ENCODE measurements at regions not wholly inside any gene's neighbourhood (a gene's known extent, or its start where the extent isn't known, plus 50 kb on each side); places are given as distances from the start of the nearest gene placed in this dataset.
"Not testable (repeated sequence)": the region's sequence is repeated elsewhere in the genome, so short reads cannot be mapped to it uniquely, and the experiment has no call there.

GRCh38 chr16:85286951-85287814 is 174.9 kb upstream of the CIBAR2 start:
- Histone ChIP-seq H3K4me1 (ENCODE audit: insufficient read depth, low read length) (no peaks in the 10 kb centered on the region), H4K20me1 (ENCODE audit: insufficient read depth, low read length) (0 out of 2 replicates have a peak, but pooled peaks cover 8% of the 10 kb centered on the region), H3K9me3 (ENCODE audit: insufficient read depth, low read length, severe bottlenecking) (no peaks in the 10 kb centered on the region), H3K79me2 (ENCODE audit: insufficient read depth, low read length) (no peaks in the 10 kb centered on the region), H3K4me2 (ENCODE audit: insufficient read depth, low read length) (no peak overlapping the region), H3K9ac (ENCODE audit: low read depth, low read length) (no peak overlapping the region), H2AFZ (ENCODE audit: low read depth, low read length) (no peak overlapping the region), H3K27ac (ENCODE audit: low read length) (no peak overlapping the region), H3K36me3 (ENCODE audit: insufficient read depth, low read length) (no peaks in the 10 kb centered on the region), H3K4me3 (ENCODE audit: low read depth in 1 of 2, low read length in 2 of 2) (no peak overlapping the region), H3K27me3 (ENCODE audit: insufficient read depth, low read length, poor library complexity) (no peaks in the 10 kb centered on the region)
- DNase-seq (no peak), ATAC-seq (ENCODE audit: insufficient read depth, low read depth) (no peak)
- TF ChIP-seq EZH2 (IDR thresholded peaks at IDR 0.05; ENCODE audit: borderline replicate concordance, low read depth, low read length, severe bottlenecking): no peak
- TF ChIP-seq, protein P1, sequence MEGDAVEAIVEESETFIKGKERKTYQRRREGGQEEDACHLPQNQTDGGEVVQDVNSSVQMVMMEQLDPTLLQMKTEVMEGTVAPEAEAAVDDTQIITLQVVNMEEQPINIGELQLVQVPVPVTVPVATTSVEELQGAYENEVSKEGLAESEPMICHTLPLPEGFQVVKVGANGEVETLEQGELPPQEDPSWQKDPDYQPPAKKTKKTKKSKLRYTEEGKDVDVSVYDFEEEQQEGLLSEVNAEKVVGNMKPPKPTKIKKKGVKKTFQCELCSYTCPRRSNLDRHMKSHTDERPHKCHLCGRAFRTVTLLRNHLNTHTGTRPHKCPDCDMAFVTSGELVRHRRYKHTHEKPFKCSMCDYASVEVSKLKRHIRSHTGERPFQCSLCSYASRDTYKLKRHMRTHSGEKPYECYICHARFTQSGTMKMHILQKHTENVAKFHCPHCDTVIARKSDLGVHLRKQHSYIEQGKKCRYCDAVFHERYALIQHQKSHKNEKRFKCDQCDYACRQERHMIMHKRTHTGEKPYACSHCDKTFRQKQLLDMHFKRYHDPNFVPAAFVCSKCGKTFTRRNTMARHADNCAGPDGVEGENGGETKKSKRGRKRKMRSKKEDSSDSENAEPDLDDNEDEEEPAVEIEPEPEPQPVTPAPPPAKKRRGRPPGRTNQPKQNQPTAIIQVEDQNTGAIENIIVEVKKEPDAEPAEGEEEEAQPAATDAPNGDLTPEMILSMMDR (IDR thresholded peaks at IDR 0.05; ENCODE audit: borderline replicate concordance, extremely low read depth, low read length, poor library complexity, severe bottlenecking): no peak

DNA sequence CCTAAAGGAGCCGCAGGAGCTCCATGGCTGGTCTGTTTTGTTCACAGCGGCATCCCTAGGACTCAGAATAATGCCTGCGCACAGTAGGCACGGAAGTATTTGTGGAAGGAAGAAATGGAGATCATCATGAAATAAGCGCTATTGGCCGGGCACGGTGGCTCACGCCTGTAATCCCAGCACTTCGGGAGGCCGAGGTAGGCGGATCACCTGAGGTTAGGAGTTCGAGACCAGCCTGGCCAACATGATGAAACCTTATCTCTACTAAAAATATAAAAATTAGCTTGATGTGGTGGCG is 175.5 kb upstream of the CIBAR2 start:
- not testable (repeated sequence) for H3K27me3 ChIP-seq (ENCODE audit: insufficient read depth, low read length, poor library complexity); H3K27ac ChIP-seq (ENCODE audit: low read length); H2AFZ ChIP-seq (ENCODE audit: low read depth, low read length); H3K9me3 ChIP-seq (ENCODE audit: insufficient read depth, low read length, severe bottlenecking); DNase-seq; H3K79me2 ChIP-seq (ENCODE audit: insufficient read depth, low read length); ATAC-seq (ENCODE audit: insufficient read depth, low read depth); H4K20me1 ChIP-seq (ENCODE audit: insufficient read depth, low read length); H3K4me1 ChIP-seq (ENCODE audit: insufficient read depth, low read length); H3K4me3 ChIP-seq (ENCODE audit: low read depth in 1 of 2, low read length in 2 of 2); H3K9ac ChIP-seq (ENCODE audit: low read depth, low read length); H3K4me2 ChIP-seq (ENCODE audit: insufficient read depth, low read length); H3K36me3 ChIP-seq (ENCODE audit: insufficient read depth, low read length)

- Histone ChIP-seq H3K79me2 (ENCODE audit: insufficient read depth, low read length) (no peaks in the 10 kb centered on the region), H3K27ac (ENCODE audit: low read length) (no peak overlapping the region), H3K4me3 (ENCODE audit: low read depth in 1 of 2, low read length in 2 of 2) (no peak overlapping the region), H3K9ac (ENCODE audit: low read depth, low read length) (no peak overlapping the region), H3K4me2 (ENCODE audit: insufficient read depth, low read length) (no peak overlapping the region), H3K9me3 (ENCODE audit: insufficient read depth, low read length, severe bottlenecking) (no peaks in the 10 kb centered on the region), H3K27me3 (ENCODE audit: insufficient read depth, low read length, poor library complexity) (no peaks in the 10 kb centered on the region), H3K36me3 (ENCODE audit: insufficient read depth, low read length) (no peaks in the 10 kb centered on the region), H2AFZ (ENCODE audit: low read depth, low read length) (no peak overlapping the region), H3K4me1 (ENCODE audit: insufficient read depth, low read length) (no peaks in the 10 kb centered on the region), H4K20me1 (ENCODE audit: insufficient read depth, low read length) (no peaks in the 10 kb centered on the region)
- ATAC-seq (ENCODE audit: insufficient read depth, low read depth): no peak
- TF ChIP-seq, protein P1 (IDR thresholded peaks at IDR 0.05; ENCODE audit: borderline replicate concordance, extremely low read depth, low read length, poor library complexity, severe bottlenecking): no peak
- TF ChIP-seq EZH2 (IDR thresholded peaks at IDR 0.05; ENCODE audit: borderline replicate concordance, low read depth, low read length, severe bottlenecking): no peak
- DNase-seq: no peak
Observed at GRCh38 chr16:85288341-85288868, 176.1 kb upstream of the CIBAR2 start.

DNA sequence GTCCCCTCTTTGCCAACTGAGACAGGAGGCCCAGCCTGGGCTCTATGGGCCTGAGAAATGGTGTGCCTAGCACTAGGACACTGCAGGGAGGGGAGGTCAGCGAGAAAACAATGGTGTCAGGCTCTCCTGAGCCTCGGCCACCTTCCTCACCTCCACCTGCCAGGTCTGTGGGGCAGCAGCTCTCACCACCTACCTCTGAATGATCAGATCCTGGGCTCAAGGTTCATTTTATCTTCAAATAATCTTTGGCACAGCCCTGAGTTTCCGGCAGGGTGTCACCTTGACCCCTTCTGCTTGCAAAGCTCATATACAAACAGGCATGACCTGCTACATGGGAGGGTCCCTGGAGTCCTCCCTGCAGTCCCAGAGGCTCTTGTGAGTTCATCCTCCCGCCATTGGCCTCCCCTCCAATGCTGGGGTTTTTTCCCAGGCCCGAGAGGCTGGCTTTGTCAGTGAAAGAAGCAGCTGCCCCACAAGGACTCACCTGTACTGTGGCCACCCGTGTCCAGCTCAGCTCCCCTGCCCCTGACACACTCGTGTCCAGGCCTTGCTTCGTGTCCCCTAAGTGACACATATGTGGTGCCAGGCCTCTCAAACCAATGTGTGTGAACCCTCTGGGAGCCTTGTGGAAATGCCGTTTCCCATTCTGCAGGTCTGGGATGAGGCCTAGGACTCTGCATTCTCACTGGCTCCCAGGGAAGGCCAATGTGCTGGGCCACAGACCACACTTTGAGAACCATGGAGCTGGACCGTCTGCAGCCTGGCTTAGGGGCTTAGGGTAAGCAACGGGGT is 176.8 kb upstream of the CIBAR2 start:
- Histone ChIP-seq H3K79me2 (ENCODE audit: insufficient read depth, low read length) (no peaks in the 10 kb centered on the region), H3K27ac (ENCODE audit: low read length) (no peak overlapping the region), H3K9me3 (ENCODE audit: insufficient read depth, low read length, severe bottlenecking) (no peaks in the 10 kb centered on the region), H3K9ac (ENCODE audit: low read depth, low read length) (no peak overlapping the region), H3K4me1 (ENCODE audit: insufficient read depth, low read length) (no peaks in the 10 kb centered on the region), H3K36me3 (ENCODE audit: insufficient read depth, low read length) (no peaks in the 10 kb centered on the region), H4K20me1 (ENCODE audit: insufficient read depth, low read length) (no peaks in the 10 kb centered on the region; the same call in 1 of the 2 replicates), H2AFZ (ENCODE audit: low read depth, low read length) (no peak overlapping the region), H3K27me3 (ENCODE audit: insufficient read depth, low read length, poor library complexity) (peaks cover 6% of the 10 kb centered on the region), H3K4me2 (ENCODE audit: insufficient read depth, low read length) (no peak overlapping the region), H3K4me3 (ENCODE audit: low read depth in 1 of 2, low read length in 2 of 2) (no peak overlapping the region)
- ATAC-seq (ENCODE audit: insufficient read depth, low read depth) (no peak), DNase-seq (no peak)
- TF ChIP-seq, protein P1 (IDR thresholded peaks at IDR 0.05; ENCODE audit: borderline replicate concordance, extremely low read depth, low read length, poor library complexity, severe bottlenecking): no peak
- TF ChIP-seq EZH2 (IDR thresholded peaks at IDR 0.05; ENCODE audit: borderline replicate concordance, low read depth, low read length, severe bottlenecking): no peak
